Transverse colon (tissue), 1 donor: ENCODE measurements at regions not wholly inside any gene's neighbourhood (a gene's known extent, or its start where the extent isn't known, plus 50 kb on each side); places are given as distances from the start of the nearest gene placed in this dataset.
"Not testable (repeated sequence)": the region's sequence is repeated elsewhere in the genome, so short reads cannot be mapped to it uniquely, and the experiment has no call there.

Experiments used
- EP300 ChIP-seq: sonication (generic); formaldehyde crosslinking; IDR thresholded peaks from one replicate; pipeline ENCODE4 v1.6.1; 2017; ENCODE audit warnings: antibody characterized with exemption, low read depth
- POLR2A ChIP-seq: fragments of 450-650 bp; IDR thresholded peaks from one replicate; pipeline ENCODE4 v1.6.1; 2016; ENCODE audit warnings: antibody characterized with exemption, mild to moderate bottlenecking, moderate library complexity

DNA sequence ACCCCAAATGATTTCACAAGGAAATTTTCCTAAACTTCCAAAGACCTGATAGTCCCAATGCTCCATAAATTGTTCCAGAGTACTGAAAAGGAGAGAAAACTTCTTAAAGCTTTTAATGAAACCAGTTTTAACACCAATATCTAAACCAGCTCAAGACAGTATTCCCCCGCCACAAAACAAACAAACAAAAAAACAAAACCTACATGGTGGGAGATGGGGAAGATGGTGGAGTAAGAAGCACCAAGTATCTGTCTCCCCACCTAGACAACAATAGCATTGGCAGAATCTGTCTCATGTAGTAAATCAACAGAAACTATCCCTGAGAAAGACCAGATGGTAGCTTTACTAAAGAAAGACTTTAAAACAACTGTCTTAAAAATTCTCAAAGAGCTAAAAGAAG lies 88.7 kb upstream of the CCT8L2 start:
- TF ChIP-seq EP300, POLR2A: not testable (repeated sequence)
